IPS DF 6.9 (cell line): ENCODE measurements at regions not wholly inside any gene's neighbourhood (a gene's known extent, or its start where the extent isn't known, plus 50 kb on each side); places are given as distances from the start of the nearest gene placed in this dataset.

ENCODE experiments used
- DNase-seq: peaks from one replicate; pipeline ENCODE4 v3.0.0-alpha.2; 2013; ENCODE audit warnings: low read depth, low spot score
- H3K27ac ChIP-seq: one replicate; pipeline ENCODE4 v1.5.1; 2013; ENCODE audit warnings: low read length, control low read depth
- H3K27me3 ChIP-seq: 2 replicates; pipeline ENCODE4 v1.6.1; 2013; ENCODE audit warnings: mild to moderate bottlenecking, low read length; ENCODE audit not compliant: control insufficient read depth, insufficient read depth
- H3K36me3 ChIP-seq: 2 replicates; pipeline ENCODE4 v1.6.1; 2013; ENCODE audit warnings: low read length; ENCODE audit not compliant: control insufficient read depth, insufficient read depth
- H3K4me1 ChIP-seq: 2 replicates; pipeline ENCODE4 v1.6.1; 2013; ENCODE audit warnings: low read length; ENCODE audit not compliant: control insufficient read depth, insufficient read depth
- H3K4me3 ChIP-seq: 2 replicates; pipeline ENCODE4 v1.5.1; 2013; ENCODE audit warnings: mild to moderate bottlenecking, low read length
- H3K9me3 ChIP-seq: 2 replicates; pipeline ENCODE4 v1.6.1; 2013; ENCODE audit warnings: low read length, inconsistent platforms; ENCODE audit not compliant: control insufficient read depth, insufficient read depth
- WGBS: extraction: QIAGEN DNeasy Blood & Tissue Kit; methylation state at CpG from one replicate; pipeline ENCODE4 v1.1.7; 2013; ENCODE audit warnings: mixed read lengths, missing lambda C conversion rate; ENCODE audit not compliant: insufficient read length, insufficient coverage; 5-methylcytosine and 5-hydroxymethylcytosine counted together

GRCh38 chr1:242745079-242745478, 220.6 kb upstream of the PLD5 start:
- no peaks in the 10 kb centered on the region for H3K27me3 ChIP-seq
- H3K9me3 ChIP-seq: no peaks in the 10 kb centered on the region
- DNase-seq: no peak
- no peak overlapping the region for H3K4me3 ChIP-seq
- H3K27ac ChIP-seq: no peak overlapping the region
- no CpG with 5 or more reads among the region's 1 CpG for WGBS
- H3K36me3 ChIP-seq: no peaks in the 10 kb centered on the region
- H3K4me1 ChIP-seq: no peaks in the 10 kb centered on the region

GRCh38 chr1:242743983-242744780, 219.7 kb upstream of the PLD5 start:
- Histone ChIP-seq H3K4me3 (no peak overlapping the region), H3K4me1 (no peaks in the 10 kb centered on the region), H3K36me3 (no peaks in the 10 kb centered on the region), H3K9me3 (no peaks in the 10 kb centered on the region), H3K27ac (no peak overlapping the region), H3K27me3 (no peaks in the 10 kb centered on the region)
- no CpG with 5 or more reads among the region's 6 CpGs for WGBS
- DNase-seq: no peak

- Histone ChIP-seq H3K36me3 (no peaks in the 10 kb centered on the region), H3K27ac (no peak overlapping the region), H3K4me3 (no peak overlapping the region), H3K27me3 (no peaks in the 10 kb centered on the region), H3K4me1 (no peaks in the 10 kb centered on the region), H3K9me3 (no peaks in the 10 kb centered on the region)
- no peak for DNase-seq
- WGBS: no CpG with 5 or more reads among the region's 9 CpGs
Observed at GRCh38 chr1:242738702-242739645, 214.5 kb upstream of the PLD5 start.

- WGBS: no CpG with 5 or more reads among the region's 1 CpG
- H3K27ac ChIP-seq: no peak overlapping the region
- H3K4me1 ChIP-seq: no peaks in the 10 kb centered on the region
- H3K9me3 ChIP-seq: no peaks in the 10 kb centered on the region
- H3K27me3 ChIP-seq: no peaks in the 10 kb centered on the region
- H3K4me3 ChIP-seq: no peak overlapping the region
- no peak for DNase-seq
- H3K36me3 ChIP-seq: no peaks in the 10 kb centered on the region
Observed at GRCh38 chr1:242736611-242737010, 212.1 kb upstream of the PLD5 start.

GRCh38 chr1:242735323-242735722, 210.8 kb upstream of the PLD5 start:
- Histone ChIP-seq H3K4me1 (no peaks in the 10 kb centered on the region), H3K4me3 (no peak overlapping the region), H3K9me3 (no peaks in the 10 kb centered on the region), H3K27me3 (no peaks in the 10 kb centered on the region), H3K36me3 (no peaks in the 10 kb centered on the region), H3K27ac (no peak overlapping the region)
- no peak for DNase-seq

GRCh38 chr1:242731446-242731845, 206.9 kb upstream of the PLD5 start:
- Histone ChIP-seq H3K27me3 (no peaks in the 10 kb centered on the region), H3K9me3 (no peaks in the 10 kb centered on the region), H3K4me1 (no peaks in the 10 kb centered on the region), H3K36me3 (no peaks in the 10 kb centered on the region), H3K27ac (no peak overlapping the region), H3K4me3 (no peak overlapping the region)
- DNase-seq: no peak

GRCh38 chr1:242728696-242729095, 204.2 kb upstream of the PLD5 start:
- H3K4me1 ChIP-seq: no peaks in the 10 kb centered on the region
- no peak for DNase-seq
- WGBS: no CpG with 5 or more reads among the region's 4 CpGs
- H3K27me3 ChIP-seq: no peaks in the 10 kb centered on the region
- no peaks in the 10 kb centered on the region for H3K9me3 ChIP-seq
- H3K27ac ChIP-seq: no peak overlapping the region
- H3K4me3 ChIP-seq: no peak overlapping the region
- H3K36me3 ChIP-seq: no peaks in the 10 kb centered on the region

GRCh38 chr1:242723044-242723716, 198.7 kb upstream of the PLD5 start:
- H3K9me3 ChIP-seq: no peaks in the 10 kb centered on the region
- no peaks in the 10 kb centered on the region for H3K36me3 ChIP-seq
- H3K4me1 ChIP-seq: no peaks in the 10 kb centered on the region
- H3K27ac ChIP-seq: no peak overlapping the region
- no peak overlapping the region for H3K4me3 ChIP-seq
- no peaks in the 10 kb centered on the region for H3K27me3 ChIP-seq
- WGBS: no CpG with 5 or more reads among the region's 9 CpGs
- no peak for DNase-seq

GRCh38 chr1:242718967-242719366, 194.5 kb upstream of the PLD5 start:
- no peaks in the 10 kb centered on the region for H3K9me3 ChIP-seq
- no peaks in the 10 kb centered on the region for H3K27me3 ChIP-seq
- no CpG with 5 or more reads among the region's 6 CpGs for WGBS

GRCh38 chr1:242712248-242712647, 187.8 kb upstream of the PLD5 start:
- no peaks in the 10 kb centered on the region for H3K27me3 ChIP-seq
- WGBS: no CpG with 5 or more reads among the region's 4 CpGs

More at GRCh38 chr1:242718967-242719366, 194.5 kb upstream of the PLD5 start:
- H3K27ac ChIP-seq: no peak overlapping the region
- DNase-seq: no peak
- H3K4me3 ChIP-seq: no peak overlapping the region
- no peaks in the 10 kb centered on the region for H3K36me3 ChIP-seq
- no peaks in the 10 kb centered on the region; the same call in 1 of the 2 replicates for H3K4me1 ChIP-seq

More at GRCh38 chr1:242712248-242712647, 187.8 kb upstream of the PLD5 start:
- H3K36me3 ChIP-seq: no peaks in the 10 kb centered on the region
- no peak overlapping the region for H3K27ac ChIP-seq
- DNase-seq: no peak
- H3K4me1 ChIP-seq: no peaks in the 10 kb centered on the region
- no peak overlapping the region for H3K4me3 ChIP-seq
- no peaks in the 10 kb centered on the region for H3K9me3 ChIP-seq
